GM21576 (cell line): ENCODE measurements at regions not wholly inside any gene's neighbourhood (a gene's known extent, or its start where the extent isn't known, plus 50 kb on each side); places are given as distances from the start of the nearest gene placed in this dataset.
"Not testable (repeated sequence)": the region's sequence is repeated elsewhere in the genome, so short reads cannot be mapped to it uniquely, and the experiment has no call there.

ENCODE experiments used
- ATAC-seq: cut with Tn5 transposase; IDR thresholded peaks from one replicate; pipeline ENCODE4 v1.9.1; 2021; ENCODE audit warnings: mild to moderate bottlenecking, moderate library complexity; ENCODE audit not compliant: unreplicated experiment

- no peak for ATAC-seq
Measured at GRCh38 chrX:150207733-150208132, 155.4 kb upstream of the MAMLD1 start.

GRCh38 chrX:150211988-150212387, 151.1 kb upstream of the MAMLD1 start:
- no peak for ATAC-seq

GRCh38 chrX:150212672-150213480, 150.2 kb upstream of the MAMLD1 start:
- no peak for ATAC-seq

GRCh38 chrX:150213481-150214030, 149.6 kb upstream of the MAMLD1 start:
- ATAC-seq: no peak

GRCh38 chrX:150216000-150216399, 147.1 kb upstream of the MAMLD1 start:
- ATAC-seq: not testable (repeated sequence)

- no peak for ATAC-seq
Measured at GRCh38 chrX:150216716-150217115, 146.4 kb upstream of the MAMLD1 start.

GRCh38 chrX:150217609-150218008, 145.5 kb upstream of the MAMLD1 start:
- ATAC-seq: no peak

GRCh38 chrX:150219374-150220185, 143.5 kb upstream of the MAMLD1 start:
- no peak for ATAC-seq

GRCh38 chrX:150223176-150224015, 139.7 kb upstream of the MAMLD1 start:
- no peak for ATAC-seq

- ATAC-seq: no peak
Measured at GRCh38 chrX:150224676-150225075, 138.4 kb upstream of the MAMLD1 start.

- ATAC-seq: no peak
Measured at GRCh38 chrX:150225266-150225665, 137.9 kb upstream of the MAMLD1 start.

GRCh38 chrX:150225756-150226155, 137.4 kb upstream of the MAMLD1 start:
- ATAC-seq: no peak

- no peak for ATAC-seq
Measured at GRCh38 chrX:150226223-150226965, 136.7 kb upstream of the MAMLD1 start.

GRCh38 chrX:150227321-150227860, 135.7 kb upstream of the MAMLD1 start:
- ATAC-seq: no peak

- ATAC-seq: no peak
Measured at GRCh38 chrX:150227873-150228410, 135.2 kb upstream of the MAMLD1 start.

GRCh38 chrX:150228431-150228830, 134.7 kb upstream of the MAMLD1 start:
- no peak for ATAC-seq

- ATAC-seq: no peak
Measured at GRCh38 chrX:150229030-150229429, 134.1 kb upstream of the MAMLD1 start.

GRCh38 chrX:150229481-150229880, 133.6 kb upstream of the MAMLD1 start:
- ATAC-seq: no peak

GRCh38 chrX:150230952-150231351, 132.2 kb upstream of the MAMLD1 start:
- not testable (repeated sequence) for ATAC-seq

- not testable (repeated sequence) for ATAC-seq
Measured at GRCh38 chrX:150231368-150231767, 131.7 kb upstream of the MAMLD1 start.
